BE2C (cell line): ENCODE measurements at regions not wholly inside any gene's neighbourhood (a gene's known extent, or its start where the extent isn't known, plus 50 kb on each side); places are given as distances from the start of the nearest gene placed in this dataset.

Source experiments
- DNase-seq: peaks from one replicate; pipeline ENCODE4 v3.0.0-alpha.2; 2020
- H3K27me3 ChIP-seq: fragments of 250-450 bp; sonication (Bioruptor Pico); 2 replicates; pipeline ENCODE4 v1.5.1; 2020; ENCODE audit warnings: mild to moderate bottlenecking
- H3K36me3 ChIP-seq: fragments of 250-450 bp; sonication (Bioruptor Pico); 2 replicates; pipeline ENCODE4 v1.5.1; 2020; ENCODE audit warnings: mild to moderate bottlenecking
- H3K4me1 ChIP-seq: fragments of 250-450 bp; sonication (Bioruptor Pico); 2 replicates; pipeline ENCODE4 v1.5.1; 2020
- H3K4me3 ChIP-seq: 2 replicates; pipeline ENCODE4 v1.5.1; 2011; ENCODE audit warnings: low read depth, low read length
- H3K9me3 ChIP-seq: fragments of 250-450 bp; sonication (Bioruptor Pico); 2 replicates; pipeline ENCODE4 v1.5.1; 2020
- CTCF ChIP-seq: IDR thresholded peaks from 2 replicates; pipeline ENCODE4 v1.5.1; 2012; ENCODE audit warnings: mild to moderate bottlenecking, low read depth, low read length

- Histone ChIP-seq H3K4me3 (no peak overlapping the region), H3K9me3 (no peaks in the 10 kb centered on the region), H3K27me3 (no peaks in the 10 kb centered on the region), H3K4me1 (no peaks in the 10 kb centered on the region), H3K36me3 (no peaks in the 10 kb centered on the region)
- no peak for DNase-seq
- no peak for TF ChIP-seq CTCF
Measured at GRCh38 chr1:234918181-234918841, 210.3 kb downstream of the TOMM20 start.

DNA sequence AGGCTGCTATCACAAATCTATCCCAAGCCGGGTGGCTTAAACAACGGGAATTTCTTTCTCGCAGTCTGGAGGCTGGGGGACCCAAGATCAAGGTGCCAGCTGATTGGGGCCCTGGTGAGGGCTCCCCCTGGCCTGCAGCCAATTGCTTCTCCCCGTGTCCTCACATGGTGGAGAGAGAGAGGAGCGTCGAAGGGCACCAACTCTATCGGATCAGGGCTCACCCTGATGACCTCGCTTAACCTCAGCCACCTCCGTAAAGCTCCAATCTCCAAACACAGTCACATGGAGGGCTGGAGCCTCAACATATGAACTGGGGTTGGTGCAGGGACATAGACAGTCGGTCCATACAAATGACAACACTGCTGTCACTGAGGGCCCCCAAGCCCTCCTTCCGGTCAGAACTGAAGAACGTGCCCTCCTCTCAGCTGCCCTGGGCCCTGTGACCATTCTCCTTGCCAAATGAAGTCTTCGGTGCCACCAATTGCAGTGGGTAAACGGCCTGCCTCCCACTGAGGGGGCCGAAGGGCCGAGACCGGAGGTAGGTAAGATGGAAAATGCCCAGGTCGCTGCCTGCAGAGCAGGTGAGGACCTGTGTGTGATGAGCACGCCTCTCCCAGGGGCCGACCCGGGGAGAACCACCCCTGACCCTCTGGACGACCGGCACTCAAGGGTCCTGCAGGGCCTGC, 211.0 kb downstream of the TOMM20 start:
- no peak for TF ChIP-seq CTCF
- no peak overlapping the region for H3K4me3 ChIP-seq
- no peaks in the 10 kb centered on the region for H3K4me1 ChIP-seq

GRCh38 chr1:234916840-234917239, 211.8 kb downstream of the TOMM20 start:
- H3K4me1 ChIP-seq, result no peaks in the 10 kb centered on the region
- no peaks in the 10 kb centered on the region for H3K36me3 ChIP-seq
- no peak for DNase-seq
- H3K27me3 ChIP-seq, result no peaks in the 10 kb centered on the region
- TF ChIP-seq CTCF, result no peak
- no peaks in the 10 kb centered on the region for H3K9me3 ChIP-seq
- no peak overlapping the region for H3K4me3 ChIP-seq

More for the DNA sequence above, 211.0 kb downstream of the TOMM20 start:
- DNase-seq, result no peak
- H3K9me3 ChIP-seq, result no peaks in the 10 kb centered on the region
- H3K27me3 ChIP-seq, result no peaks in the 10 kb centered on the region
- H3K36me3 ChIP-seq, result no peaks in the 10 kb centered on the region

GRCh38 chr1:234915924-234916675, 212.5 kb downstream of the TOMM20 start:
- no peaks in the 10 kb centered on the region for H3K27me3 ChIP-seq
- TF ChIP-seq CTCF, result no peak
- H3K4me1 ChIP-seq, result no peaks in the 10 kb centered on the region
- H3K36me3 ChIP-seq, result no peaks in the 10 kb centered on the region
- no peak for DNase-seq
- no peaks in the 10 kb centered on the region for H3K9me3 ChIP-seq
- no peak overlapping the region for H3K4me3 ChIP-seq

GRCh38 chr1:234914606-234915290, 213.9 kb downstream of the TOMM20 start:
- no peaks in the 10 kb centered on the region for H3K4me1 ChIP-seq
- no peaks in the 10 kb centered on the region for H3K27me3 ChIP-seq
- DNase-seq, result no peak
- no peak for TF ChIP-seq CTCF
- no peaks in the 10 kb centered on the region for H3K36me3 ChIP-seq
- H3K4me3 ChIP-seq, result no peak overlapping the region
- no peaks in the 10 kb centered on the region for H3K9me3 ChIP-seq
